HG03095 (cell line): ENCODE measurements at regions not wholly inside any gene's neighbourhood (a gene's known extent, or its start where the extent isn't known, plus 50 kb on each side); places are given as distances from the start of the nearest gene placed in this dataset.

ENCODE experiments used
- ATAC-seq: cut with Tn5 transposase; IDR thresholded peaks from one replicate; pipeline ENCODE4 v1.9.1; 2021; ENCODE audit warnings: moderate library complexity; ENCODE audit not compliant: unreplicated experiment

- ATAC-seq, result no peak
Observed at GRCh38 chr20:56865055-56865454, 235.9 kb downstream of the TFAP2C start.

GRCh38 chr20:56867128-56867527 lies 238.0 kb downstream of the TFAP2C start:
- no peak for ATAC-seq

GRCh38 chr20:56868746-56869145 lies 239.6 kb downstream of the TFAP2C start:
- no peak for ATAC-seq

- no peak for ATAC-seq
Observed at GRCh38 chr20:56870271-56870670, 241.2 kb downstream of the TFAP2C start.

- ATAC-seq, result no peak
Observed at GRCh38 chr20:56871691-56872090, 242.6 kb downstream of the TFAP2C start.

GRCh38 chr20:56872620-56873458 lies 243.7 kb downstream of the TFAP2C start:
- no peak for ATAC-seq

GRCh38 chr20:56873836-56874235 lies 244.7 kb downstream of the TFAP2C start:
- ATAC-seq, result no peak

GRCh38 chr20:56875052-56875659 lies 246.1 kb downstream of the TFAP2C start:
- no peak for ATAC-seq

- no peak for ATAC-seq
Observed at GRCh38 chr20:56875803-56876202, 246.7 kb downstream of the TFAP2C start.

- ATAC-seq, result no peak
Observed at GRCh38 chr20:56885521-56885920, 256.4 kb downstream of the TFAP2C start.

- ATAC-seq, result no peak
Observed at GRCh38 chr20:56890011-56890410, 260.9 kb downstream of the TFAP2C start.

GRCh38 chr20:56893226-56893917 lies 264.3 kb downstream of the TFAP2C start:
- no peak for ATAC-seq

- no peak for ATAC-seq
Observed at GRCh38 chr20:56896447-56896846, 267.3 kb downstream of the TFAP2C start.

GRCh38 chr20:56897318-56897957 lies 268.3 kb downstream of the TFAP2C start:
- ATAC-seq, result no peak

GRCh38 chr20:56897958-56898349 lies 268.8 kb downstream of the TFAP2C start:
- ATAC-seq, result no peak

- no peak for ATAC-seq
Observed at GRCh38 chr20:56899506-56899905, 270.4 kb downstream of the TFAP2C start.

GRCh38 chr20:56900252-56900651 lies 271.1 kb downstream of the TFAP2C start:
- no peak for ATAC-seq

- no peak for ATAC-seq
Observed at GRCh38 chr20:56903421-56903820, 274.3 kb downstream of the TFAP2C start.

- no peak for ATAC-seq
Observed at GRCh38 chr20:56903858-56904257, 274.8 kb downstream of the TFAP2C start.

- ATAC-seq, result no peak
Observed at GRCh38 chr20:56909918-56910714, 281.0 kb downstream of the TFAP2C start.

- ATAC-seq, result no peak
Observed at GRCh38 chr20:56911946-56912345, 282.8 kb downstream of the TFAP2C start.
